Fibroblast of pulmonary artery (primary cell): ENCODE measurements at regions not wholly inside any gene's neighbourhood (a gene's known extent, or its start where the extent isn't known, plus 50 kb on each side); places are given as distances from the start of the nearest gene placed in this dataset.
"Not testable (repeated sequence)": the region's sequence is repeated elsewhere in the genome, so short reads cannot be mapped to it uniquely, and the experiment has no call there.

Experiments
- DNase-seq: peaks from one replicate; pipeline ENCODE4 v3.0.0-alpha.2; 2010; ENCODE audit warnings: low read depth
- H3K4me3 ChIP-seq: replicated peaks from 2 replicates; pipeline ENCODE4 v1.5.1; 2011; ENCODE audit warnings: low read depth, mild to moderate bottlenecking, control low read depth, low read length, moderate library complexity
- CTCF ChIP-seq: IDR thresholded peaks from 2 replicates; pipeline ENCODE4 v1.5.1; 2011; ENCODE audit warnings: mild to moderate bottlenecking, control low read depth, low read length, inconsistent platforms; ENCODE audit errors: missing control alignments

GRCh38 chr5:54385994-54386393 is 69.5 kb upstream of the HSPB3 start:
- DNase-seq: peak; percentile 57
- H3K4me3 ChIP-seq: no peak overlapping the region

DNA sequence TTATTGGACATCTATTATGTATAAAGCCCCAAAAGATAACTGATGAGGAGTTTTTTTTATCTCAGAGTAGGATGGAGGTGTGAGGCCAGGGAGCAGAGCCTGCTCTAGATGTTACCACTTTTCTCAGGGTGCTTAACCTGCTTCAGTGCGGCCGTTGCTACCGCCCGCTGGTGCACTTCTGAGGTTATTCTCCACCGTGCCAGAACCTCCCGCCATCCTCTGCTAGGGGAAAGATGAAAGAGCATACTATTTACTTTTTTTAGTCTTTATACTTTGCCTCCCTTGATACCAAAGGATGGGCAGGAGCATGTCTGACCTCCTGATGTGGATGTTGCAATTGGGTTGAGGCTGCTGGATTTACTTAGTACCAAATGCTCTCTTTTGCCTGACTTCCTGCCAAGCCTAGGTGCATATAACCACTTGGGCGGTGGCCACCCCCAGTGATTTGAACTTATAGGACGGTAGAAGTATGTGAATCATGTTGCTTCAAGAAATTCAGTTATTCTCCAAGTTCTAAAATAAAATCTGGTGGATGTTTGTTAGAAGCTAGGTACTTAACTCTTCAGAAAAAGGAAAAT is 71.1 kb upstream of the HSPB3 start:
- no peak for TF ChIP-seq CTCF
- H3K4me3 ChIP-seq: no peak overlapping the region
- no peak for DNase-seq

More at GRCh38 chr5:54385994-54386393, 69.5 kb upstream of the HSPB3 start:
- no peak for TF ChIP-seq CTCF

DNA sequence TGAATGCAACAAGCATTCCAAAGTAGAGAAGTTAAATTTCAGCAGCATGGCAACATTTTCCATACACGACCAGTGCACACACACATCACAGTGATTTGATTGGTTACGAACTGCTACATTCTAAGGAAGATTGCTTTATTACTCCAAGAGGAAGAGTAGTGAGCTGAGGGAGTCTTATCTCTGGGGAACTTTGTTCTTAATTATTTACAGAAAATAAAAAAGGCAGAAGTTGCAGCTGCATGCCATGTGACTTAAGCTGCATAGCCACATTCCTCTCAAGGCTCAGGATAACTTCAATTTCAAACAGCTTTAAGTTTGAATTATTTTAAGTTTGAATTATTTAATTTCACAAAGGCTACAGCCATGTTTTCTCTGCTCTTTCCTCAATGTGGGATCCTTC is 71.6 kb upstream of the HSPB3 start:
- no peak overlapping the region for H3K4me3 ChIP-seq
- DNase-seq: no peak
- no peak for TF ChIP-seq CTCF

DNA sequence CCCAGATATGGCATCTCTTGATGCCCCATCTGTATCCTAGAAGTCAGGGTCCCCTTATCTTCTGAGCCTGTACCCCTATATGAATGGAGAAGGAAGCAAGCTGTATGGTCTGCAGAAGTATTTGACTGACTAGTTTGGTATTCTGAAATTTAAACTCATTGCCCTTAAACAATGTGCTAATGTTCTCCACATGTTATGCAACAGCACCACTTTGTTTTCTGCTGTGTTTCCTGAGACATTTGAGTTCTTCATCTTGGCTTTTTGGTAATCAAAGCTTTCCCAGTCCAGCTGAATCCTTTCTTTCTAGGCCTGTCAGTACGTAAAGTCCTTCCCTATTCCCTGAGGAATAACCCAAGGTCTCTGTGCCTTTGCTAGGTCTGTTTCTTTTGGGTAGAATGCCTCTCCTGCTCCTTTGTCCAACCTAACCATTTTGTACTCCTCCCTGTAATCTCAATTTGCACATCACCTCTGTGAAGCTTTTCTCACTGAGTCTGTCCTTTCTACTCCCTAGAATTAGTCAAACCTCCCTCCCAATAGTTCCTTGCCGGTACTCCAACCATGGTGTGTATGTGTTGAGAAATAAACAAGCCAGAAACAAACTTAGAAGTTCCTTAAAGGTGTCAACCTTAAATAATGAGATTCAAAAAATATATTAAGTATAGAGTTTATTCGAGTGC is 72.1 kb upstream of the HSPB3 start:
- peak; percentile 64 for DNase-seq
- H3K4me3 ChIP-seq: no peak overlapping the region
- TF ChIP-seq CTCF: no peak

GRCh38 chr5:54381319-54381718 is 70.9 kb upstream of the ARL15 start:
- H3K4me3 ChIP-seq: not testable (repeated sequence)

GRCh38 chr5:54379590-54379989 is 69.2 kb upstream of the ARL15 start:
- DNase-seq: no peak
- peak; percentile 0 for TF ChIP-seq CTCF
- H3K4me3 ChIP-seq: no peak overlapping the region

More at GRCh38 chr5:54381319-54381718, 70.9 kb upstream of the ARL15 start:
- DNase-seq: not testable (repeated sequence)

GRCh38 chr5:54378707-54379106 is 68.3 kb upstream of the ARL15 start:
- no peak overlapping the region for H3K4me3 ChIP-seq
- DNase-seq: no peak
- TF ChIP-seq CTCF: no peak

- DNase-seq, H3K4me3 ChIP-seq: not testable (repeated sequence)
These were observed 67.0 kb upstream of the ARL15 start for GRCh38 chr5:54377339-54377738.
